WI38 (cell line): ENCODE measurements at regions not wholly inside any gene's neighbourhood (a gene's known extent, or its start where the extent isn't known, plus 50 kb on each side); places are given as distances from the start of the nearest gene placed in this dataset.

ENCODE experiments used
- H3K4me3 ChIP-seq: 2 replicates; pipeline ENCODE4 v1.5.1; 2011; ENCODE audit warnings: low read depth, mild to moderate bottlenecking, control low read depth, low read length
- CTCF ChIP-seq: IDR thresholded peaks from 2 replicates; pipeline ENCODE4 v1.5.1; 2012; ENCODE audit warnings: low read depth, mild to moderate bottlenecking, control low read depth, low read length

GRCh38 chr2:41993435-41993925 is 54.3 kb upstream of the PKDCC start:
- no peak overlapping the region for H3K4me3 ChIP-seq
- TF ChIP-seq CTCF, result no peak

GRCh38 chr2:41994233-41994637 is 53.6 kb upstream of the PKDCC start:
- no peak for TF ChIP-seq CTCF
- no peak overlapping the region for H3K4me3 ChIP-seq

- TF ChIP-seq CTCF, result no peak
- H3K4me3 ChIP-seq, result no peak overlapping the region
Observed at GRCh38 chr2:41994661-41995060, 53.2 kb upstream of the PKDCC start.

- H3K4me3 ChIP-seq, result no peak overlapping the region
Observed at GRCh38 chr2:41997561-41997960, 50.3 kb upstream of the PKDCC start.

More at GRCh38 chr2:41997561-41997960, 50.3 kb upstream of the PKDCC start:
- TF ChIP-seq CTCF, result no peak
